ENCODE measurements at regions not wholly inside any gene's neighbourhood (a gene's known extent, or its start where the extent isn't known, plus 50 kb on each side); places are given as distances from the start of the nearest gene placed in this dataset.

GRCh38 chr20:39784693-39785092, 822.5 kb downstream of the DHX35 start:
- TF ChIP-seq CTCF (IDR thresholded peaks at IDR 0.05; ENCODE audit: low read depth, low read length, poor library complexity, severe bottlenecking) (no peak), EZH2phosphoT487 (IDR thresholded peaks at IDR 0.05; ENCODE audit: borderline replicate concordance, low read length) (no peak)

Measured in DOHH2 (cell line).